IPS-18a (cell line): ENCODE measurements at regions not wholly inside any gene's neighbourhood (a gene's known extent, or its start where the extent isn't known, plus 50 kb on each side); places are given as distances from the start of the nearest gene placed in this dataset.

ENCODE experiments used
- H3K27ac ChIP-seq: one replicate; pipeline ENCODE4 v1.5.1; 2013; ENCODE audit warnings: low read length
- H3K27me3 ChIP-seq: one replicate; pipeline ENCODE4 v1.6.1; 2013; ENCODE audit warnings: mild to moderate bottlenecking, low read length; ENCODE audit not compliant: control insufficient read depth, insufficient read depth
- H3K36me3 ChIP-seq: one replicate; pipeline ENCODE4 v1.6.1; 2013; ENCODE audit warnings: low read depth, low read length; ENCODE audit not compliant: control insufficient read depth
- H3K4me1 ChIP-seq: one replicate; pipeline ENCODE4 v1.6.1; 2013; ENCODE audit warnings: low read depth, low read length; ENCODE audit not compliant: control insufficient read depth
- H3K4me3 ChIP-seq: one replicate; pipeline ENCODE4 v1.5.1; 2013; ENCODE audit warnings: low read length
- H3K9ac ChIP-seq: one replicate; pipeline ENCODE4 v1.6.1; 2013; ENCODE audit warnings: mild to moderate bottlenecking, low read length, moderate library complexity
- H3K9me3 ChIP-seq: one replicate; pipeline ENCODE4 v1.6.1; 2013; ENCODE audit warnings: low read depth, low read length; ENCODE audit not compliant: control insufficient read depth

- Histone ChIP-seq H3K36me3 (no peaks in the 10 kb centered on the region), H3K9me3 (no peaks in the 10 kb centered on the region), H3K9ac (no peak overlapping the region), H3K27ac (no peak overlapping the region), H3K4me3 (no peak overlapping the region), H3K27me3 (no peaks in the 10 kb centered on the region), H3K4me1 (no peaks in the 10 kb centered on the region)
Measured at GRCh38 chr1:218760601-218761570, 412.8 kb upstream of the LYPLAL1 start.

- Histone ChIP-seq H3K27ac (no peak overlapping the region), H3K9me3 (no peaks in the 10 kb centered on the region), H3K36me3 (no peaks in the 10 kb centered on the region), H3K4me1 (no peaks in the 10 kb centered on the region), H3K9ac (no peak overlapping the region), H3K4me3 (no peak overlapping the region), H3K27me3 (no peaks in the 10 kb centered on the region)
Measured at GRCh38 chr1:218763538-218763937, 410.1 kb upstream of the LYPLAL1 start.

- H3K4me3 ChIP-seq, result no peak overlapping the region
- H3K27me3 ChIP-seq, result no peaks in the 10 kb centered on the region
- no peak overlapping the region for H3K27ac ChIP-seq
- H3K4me1 ChIP-seq, result no peaks in the 10 kb centered on the region
- no peaks in the 10 kb centered on the region for H3K36me3 ChIP-seq
- H3K9me3 ChIP-seq, result no peaks in the 10 kb centered on the region
- H3K9ac ChIP-seq, result no peak overlapping the region
Measured at GRCh38 chr1:218765753-218766152, 407.9 kb upstream of the LYPLAL1 start.

- peaks cover 5% of the 10 kb centered on the region for H3K4me1 ChIP-seq
- H3K27me3 ChIP-seq, result no peaks in the 10 kb centered on the region
- H3K9ac ChIP-seq, result no peak overlapping the region
- no peaks in the 10 kb centered on the region for H3K9me3 ChIP-seq
- no peak overlapping the region for H3K27ac ChIP-seq
- H3K36me3 ChIP-seq, result no peaks in the 10 kb centered on the region
- no peak overlapping the region for H3K4me3 ChIP-seq
Measured at GRCh38 chr1:218771931-218772330, 401.7 kb upstream of the LYPLAL1 start.

- H3K9ac ChIP-seq, result no peak overlapping the region
- no peak overlapping the region for H3K27ac ChIP-seq
- H3K36me3 ChIP-seq, result no peaks in the 10 kb centered on the region
- peaks cover 5% of the 10 kb centered on the region for H3K4me1 ChIP-seq
- no peaks in the 10 kb centered on the region for H3K9me3 ChIP-seq
- no peak overlapping the region for H3K4me3 ChIP-seq
- no peaks in the 10 kb centered on the region for H3K27me3 ChIP-seq
Measured at GRCh38 chr1:218772575-218772974, 401.1 kb upstream of the LYPLAL1 start.

- Histone ChIP-seq H3K9ac (no peak overlapping the region), H3K27me3 (no peaks in the 10 kb centered on the region), H3K4me1 (peaks cover 5% of the 10 kb centered on the region), H3K4me3 (no peak overlapping the region), H3K36me3 (no peaks in the 10 kb centered on the region), H3K27ac (no peak overlapping the region), H3K9me3 (no peaks in the 10 kb centered on the region)
Measured at GRCh38 chr1:218775501-218776021, 398.1 kb upstream of the LYPLAL1 start.

GRCh38 chr1:218778257-218779126 is 395.2 kb upstream of the LYPLAL1 start:
- Histone ChIP-seq H3K36me3 (no peaks in the 10 kb centered on the region), H3K9me3 (no peaks in the 10 kb centered on the region), H3K27ac (no peak overlapping the region), H3K9ac (no peak overlapping the region), H3K4me1 (peaks cover 5% of the 10 kb centered on the region), H3K27me3 (no peaks in the 10 kb centered on the region), H3K4me3 (no peak overlapping the region)

GRCh38 chr1:218779341-218780100 is 394.2 kb upstream of the LYPLAL1 start:
- H3K27ac ChIP-seq, result no peak overlapping the region
- H3K27me3 ChIP-seq, result no peaks in the 10 kb centered on the region
- H3K4me1 ChIP-seq, result peaks cover 5% of the 10 kb centered on the region
- H3K9ac ChIP-seq, result no peak overlapping the region
- H3K4me3 ChIP-seq, result no peak overlapping the region
- H3K9me3 ChIP-seq, result no peaks in the 10 kb centered on the region
- no peaks in the 10 kb centered on the region for H3K36me3 ChIP-seq

- Histone ChIP-seq H3K9me3 (no peaks in the 10 kb centered on the region), H3K9ac (no peak overlapping the region), H3K4me1 (no peaks in the 10 kb centered on the region), H3K27ac (no peak overlapping the region), H3K27me3 (no peaks in the 10 kb centered on the region), H3K4me3 (no peak overlapping the region), H3K36me3 (no peaks in the 10 kb centered on the region)
Measured at GRCh38 chr1:218783131-218783530, 390.5 kb upstream of the LYPLAL1 start.

GRCh38 chr1:218783916-218784315 is 389.8 kb upstream of the LYPLAL1 start:
- Histone ChIP-seq H3K27me3 (no peaks in the 10 kb centered on the region), H3K27ac (no peak overlapping the region), H3K9me3 (no peaks in the 10 kb centered on the region), H3K4me3 (no peak overlapping the region), H3K36me3 (no peaks in the 10 kb centered on the region), H3K9ac (no peak overlapping the region), H3K4me1 (no peaks in the 10 kb centered on the region)

- no peaks in the 10 kb centered on the region for H3K27me3 ChIP-seq
- no peaks in the 10 kb centered on the region for H3K36me3 ChIP-seq
- H3K9me3 ChIP-seq, result no peaks in the 10 kb centered on the region
- H3K27ac ChIP-seq, result no peak overlapping the region
- H3K4me3 ChIP-seq, result no peak overlapping the region
- no peak overlapping the region for H3K9ac ChIP-seq
- no peaks in the 10 kb centered on the region for H3K4me1 ChIP-seq
Measured at GRCh38 chr1:218785928-218786327, 387.8 kb upstream of the LYPLAL1 start.
